ENCODE measurements at regions not wholly inside any gene's neighbourhood (a gene's known extent, or its start where the extent isn't known, plus 50 kb on each side); places are given as distances from the start of the nearest gene placed in this dataset.

DNA sequence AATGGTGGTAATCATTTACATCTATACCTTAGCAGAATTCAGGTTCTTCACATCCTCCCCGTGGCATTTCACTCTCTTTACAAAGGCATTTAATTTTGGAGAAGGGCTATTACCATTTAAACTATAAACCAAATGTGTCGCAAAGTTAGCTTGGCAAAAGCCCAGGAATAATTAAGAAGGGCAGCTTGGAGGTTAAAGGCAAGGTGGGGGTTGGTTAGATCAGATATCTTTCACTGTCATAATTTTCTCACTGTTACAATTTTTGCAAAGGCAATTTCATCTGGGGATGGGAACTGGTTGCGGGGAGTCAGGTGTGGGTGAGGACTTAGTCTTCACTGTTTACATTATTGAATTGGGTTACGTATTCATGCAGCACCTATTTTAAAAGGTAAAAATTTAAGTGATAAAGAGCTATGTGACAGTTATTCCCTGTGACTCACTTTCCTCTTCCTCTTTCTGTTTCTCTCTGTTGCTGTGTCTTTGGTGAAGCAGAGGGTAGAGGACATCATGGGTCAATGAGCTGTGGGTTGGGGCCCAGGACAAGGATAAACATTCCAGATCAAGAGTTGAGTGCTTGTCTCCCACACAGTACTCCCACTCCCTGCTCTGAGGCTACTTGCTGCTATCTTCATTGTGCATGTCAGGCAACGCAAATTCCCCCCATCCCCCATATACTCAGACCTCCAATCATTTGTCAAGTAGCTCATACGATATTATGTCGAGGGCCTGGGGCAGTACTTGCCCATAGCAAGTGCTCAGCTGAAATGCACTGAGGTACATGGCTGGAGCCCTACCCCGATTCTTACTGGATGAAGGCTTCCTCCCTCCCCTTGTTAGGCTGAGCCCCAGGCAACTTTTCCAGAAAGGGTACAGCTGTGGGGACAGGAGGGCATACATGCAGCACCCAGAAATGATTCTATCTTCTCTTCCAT is 223.1 kb upstream of the MYLIP start:
- Histone ChIP-seq H3K4me3 (no peak overlapping the region), H3K27me3 (no peaks in the 10 kb centered on the region), H3K36me3 (no peaks in the 10 kb centered on the region), H3K9me3 (no peaks in the 10 kb centered on the region), H3K4me1 (ENCODE audit: insufficient read depth) (no peaks in the 10 kb centered on the region), H3K27ac (no peak overlapping the region)
- 70 to 76% (median 72%) methylated on average over 8 of the region's 8 CpGs for WGBS, 3 donors
- no peak for DNase-seq
- intact Hi-C loops (cut with DNase I) = no loop called here
- TF ChIP-seq, protein P1, sequence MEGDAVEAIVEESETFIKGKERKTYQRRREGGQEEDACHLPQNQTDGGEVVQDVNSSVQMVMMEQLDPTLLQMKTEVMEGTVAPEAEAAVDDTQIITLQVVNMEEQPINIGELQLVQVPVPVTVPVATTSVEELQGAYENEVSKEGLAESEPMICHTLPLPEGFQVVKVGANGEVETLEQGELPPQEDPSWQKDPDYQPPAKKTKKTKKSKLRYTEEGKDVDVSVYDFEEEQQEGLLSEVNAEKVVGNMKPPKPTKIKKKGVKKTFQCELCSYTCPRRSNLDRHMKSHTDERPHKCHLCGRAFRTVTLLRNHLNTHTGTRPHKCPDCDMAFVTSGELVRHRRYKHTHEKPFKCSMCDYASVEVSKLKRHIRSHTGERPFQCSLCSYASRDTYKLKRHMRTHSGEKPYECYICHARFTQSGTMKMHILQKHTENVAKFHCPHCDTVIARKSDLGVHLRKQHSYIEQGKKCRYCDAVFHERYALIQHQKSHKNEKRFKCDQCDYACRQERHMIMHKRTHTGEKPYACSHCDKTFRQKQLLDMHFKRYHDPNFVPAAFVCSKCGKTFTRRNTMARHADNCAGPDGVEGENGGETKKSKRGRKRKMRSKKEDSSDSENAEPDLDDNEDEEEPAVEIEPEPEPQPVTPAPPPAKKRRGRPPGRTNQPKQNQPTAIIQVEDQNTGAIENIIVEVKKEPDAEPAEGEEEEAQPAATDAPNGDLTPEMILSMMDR (IDR thresholded peaks at IDR 0.05) = no peak
- TF ChIP-seq EP300 (IDR thresholded peaks at IDR 0.05) = no peak
- TF ChIP-seq POLR2A (IDR thresholded peaks at IDR 0.05) = no peak

DNA sequence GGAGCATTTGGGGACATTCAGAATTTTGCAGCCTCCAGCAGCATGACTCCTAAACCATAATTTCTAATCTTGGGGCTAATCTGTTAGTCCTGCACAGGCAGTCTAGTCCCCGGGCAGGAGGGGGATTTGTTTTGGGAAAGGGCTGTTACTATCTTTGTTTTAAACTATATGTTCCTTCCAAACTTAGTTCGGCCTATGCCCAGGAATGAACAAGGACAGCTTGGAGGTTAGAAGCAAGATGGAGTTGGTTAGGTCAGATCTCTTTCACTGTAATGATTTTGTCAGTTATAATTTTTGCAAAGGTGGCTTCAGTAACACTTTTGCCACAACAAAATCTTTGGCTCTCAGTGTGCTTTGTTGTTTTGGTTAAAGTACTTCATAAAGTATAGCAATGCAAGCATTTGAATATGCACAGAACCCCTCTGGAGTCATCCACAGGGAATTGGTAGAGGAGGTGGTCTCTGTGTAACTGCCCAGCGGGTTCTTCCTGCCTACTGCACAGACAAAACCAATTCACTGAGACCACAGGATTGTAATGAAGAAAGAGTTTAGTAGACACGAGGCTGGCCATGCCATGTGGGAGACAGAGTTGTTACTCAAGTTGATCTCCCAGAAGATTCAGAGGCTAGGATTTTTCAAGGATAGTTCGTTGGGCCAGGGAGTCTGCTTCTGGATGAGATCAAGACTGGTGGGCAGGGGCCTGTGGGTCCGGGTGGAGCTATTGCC is 224.1 kb upstream of the MYLIP start:
- intact Hi-C loops (cut with DNase I) = no loop called here
- Histone ChIP-seq H3K9me3 (no peaks in the 10 kb centered on the region), H3K4me3 (no peak overlapping the region), H3K4me1 (ENCODE audit: insufficient read depth) (no peaks in the 10 kb centered on the region), H3K27ac (no peak overlapping the region), H3K36me3 (no peaks in the 10 kb centered on the region), H3K27me3 (no peaks in the 10 kb centered on the region)
- TF ChIP-seq POLR2A (IDR thresholded peaks at IDR 0.05) (no peak), EP300 (IDR thresholded peaks at IDR 0.05) (no peak)
- TF ChIP-seq, protein P1 (IDR thresholded peaks at IDR 0.05) = no peak
- DNase-seq = no peak
- WGBS, 3 donors = 78 to 82% (median 81%) methylated on average over 6 of the region's 6 CpGs

DNA sequence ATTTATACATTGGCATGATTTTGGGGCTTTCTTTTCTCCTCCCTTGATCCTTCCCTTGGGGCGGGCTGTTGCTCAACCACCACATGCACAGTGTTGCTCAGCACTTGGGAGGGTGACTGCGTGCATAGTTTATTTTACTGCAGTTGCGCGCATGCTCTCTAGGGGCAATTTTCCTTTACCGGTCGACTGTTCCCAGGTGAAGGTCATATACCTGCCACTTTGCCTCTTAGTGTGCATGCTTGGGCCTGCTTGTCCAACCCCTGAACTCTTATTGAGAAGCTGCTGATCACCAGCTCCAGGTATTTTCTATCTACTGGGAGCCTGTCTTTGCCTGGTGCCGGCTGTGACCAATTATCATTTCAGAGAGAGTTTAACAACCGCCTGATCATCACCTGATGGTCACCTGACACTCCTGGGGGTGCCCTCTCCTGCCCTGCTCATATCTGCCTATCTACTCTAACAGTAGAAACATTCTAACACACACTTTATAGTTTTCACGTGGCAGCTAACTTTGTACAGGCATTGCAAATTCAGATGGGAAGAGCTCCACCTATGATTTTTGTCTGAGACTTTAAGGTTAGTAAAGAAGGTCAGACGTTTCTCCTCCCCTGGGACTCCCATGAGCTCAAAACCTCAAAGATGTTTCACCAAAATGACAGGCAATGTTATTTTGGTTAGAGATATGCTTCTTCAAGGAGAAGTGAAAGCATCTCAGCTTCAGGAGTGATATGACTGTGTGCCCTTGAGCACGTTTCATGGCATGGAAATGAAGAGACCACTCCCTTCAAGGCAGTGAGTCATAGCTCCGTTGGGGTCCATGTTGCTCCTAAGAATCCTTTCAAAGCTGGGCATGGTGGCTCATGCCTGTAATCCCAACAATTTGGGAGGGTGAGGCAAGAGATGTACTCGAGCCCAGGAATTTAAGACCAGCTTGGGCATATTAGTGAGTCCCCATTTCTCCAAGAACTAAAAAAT is 227.5 kb upstream of the MYLIP start:
- H3K36me3 ChIP-seq = no peaks in the 10 kb centered on the region
- no peaks in the 10 kb centered on the region for H3K4me1 ChIP-seq (ENCODE audit: insufficient read depth)
- intact Hi-C loops (cut with DNase I) = no loop called here
- no peaks in the 10 kb centered on the region for H3K9me3 ChIP-seq
- H3K27ac ChIP-seq = no peak overlapping the region
- TF ChIP-seq EP300 (IDR thresholded peaks at IDR 0.05) (no peak), POLR2A (IDR thresholded peaks at IDR 0.05) (no peak)
- TF ChIP-seq, protein P1 (IDR thresholded peaks at IDR 0.05) = no peak
- no peaks in the 10 kb centered on the region for H3K27me3 ChIP-seq
- DNase-seq = no peak
- H3K4me3 ChIP-seq = no peak overlapping the region
- 70 to 76% (median 72%) methylated on average over 13 of the region's 13 CpGs for WGBS, 3 donors

DNA sequence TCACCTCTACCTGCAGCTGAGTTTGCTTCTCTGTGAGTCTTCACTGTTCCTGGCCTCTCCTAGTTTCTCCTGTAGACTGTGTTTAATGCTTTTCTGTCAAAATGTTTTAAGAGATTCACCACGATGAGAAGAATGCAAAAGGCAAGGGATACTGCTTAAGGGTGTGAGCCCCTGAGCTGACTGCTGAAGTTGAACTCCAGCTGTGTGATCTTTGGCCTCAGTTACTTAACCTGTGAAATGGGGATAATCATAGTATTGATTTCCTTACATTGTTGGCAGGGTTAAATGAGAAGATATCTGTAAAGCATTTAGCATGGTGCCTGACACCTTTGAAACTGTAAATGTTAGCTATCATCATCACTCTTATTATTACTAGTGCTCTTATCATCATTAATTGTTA is 230.2 kb upstream of the MYLIP start:
- DNase-seq = no peak
- no peaks in the 10 kb centered on the region for H3K4me1 ChIP-seq (ENCODE audit: insufficient read depth)
- intact Hi-C loops (cut with DNase I) = no loop called here
- no peaks in the 10 kb centered on the region for H3K27me3 ChIP-seq
- no peak overlapping the region for H3K27ac ChIP-seq
- 0 to 2% (median 0%) methylated on average over 1 of the region's 1 CpG for WGBS, 3 donors
- H3K36me3 ChIP-seq = no peaks in the 10 kb centered on the region
- H3K9me3 ChIP-seq = no peaks in the 10 kb centered on the region
- TF ChIP-seq, protein P1 (IDR thresholded peaks at IDR 0.05) = no peak
- TF ChIP-seq POLR2A (IDR thresholded peaks at IDR 0.05) (no peak), EP300 (IDR thresholded peaks at IDR 0.05) (no peak)
- H3K4me3 ChIP-seq = no peak overlapping the region

Data from ovary (tissue), 7 donors.